K562 (cell line): ENCODE measurements at regions not wholly inside any gene's neighbourhood (a gene's known extent, or its start where the extent isn't known, plus 50 kb on each side); places are given as distances from the start of the nearest gene placed in this dataset.

Experiments used
- ATAC-seq: fragments of 200-7000 bp; cut with Tn5 transposase; 3 replicates; pipeline ENCODE4 v1.9.1; 2020; ENCODE audit warnings: moderate library complexity
- BruUV-seq: library from RNA; stranded (reverse); fragments of 400-500 nt; replicated peaks from 2 replicates; lab custom pipeline; 2021; lab: Mats Ljungman, UMichigan
- CTCF ChIA-PET: fragments of 300-600 bp; formaldehyde crosslinking; extraction: SDS; loops from one replicate; lab custom pipeline; 2021; ENCODE audit warnings: low intra/inter-chr PET ratio; lab: Yijun Ruan, JAX
- POLR2A ChIA-PET: fragments of 300-600, 350-650 bp; sonication (Branson Sonifier 250); formaldehyde crosslinking; extraction: SDS; loops from one replicate; lab custom pipeline; 2021; ENCODE audit warnings: antibody characterized with exemption, inconsistent platforms; lab: Yijun Ruan, JAX
- DNase-seq, 4 experiments: peaks; one replicate each; pipeline versions ENCODE4 v3.0.0 to v3.0.0-alpha.2; 2011 to 2018; ENCODE audit warnings: low spot score in 3 of 4, mixed read lengths in 3 of 4; ENCODE audit errors: extremely low read depth in 1 of 4
- FAIRE-seq: peaks from 2 replicates; lab custom pipeline; 2011; peaks lifted over from hg19 to GRCh38; lab: Jason Lieb, UNC
- H2AFZ ChIP-seq: 2 replicates; pipeline ENCODE4 v1.6.0; 2011; ENCODE audit warnings: low read depth, low read length, control low read depth, inconsistent platforms
- H3K27ac ChIP-seq: fragments of 200-600 bp; 3 replicates; pipeline ENCODE4 v1.8.0; 2011; ENCODE audit warnings: low read depth, mild to moderate bottlenecking, control low read depth, inconsistent platforms, low read length, moderate library complexity, mixed read lengths; ENCODE audit errors: extremely low read depth
- H3K27me3 ChIP-seq, 2 experiments: fragments of 300-600 bp in 1 of 2; 2 replicates in 1 of 2; 3 replicates in 1 of 2; pipeline versions ENCODE4 v1.6.0 to v1.8.0; 2011; ENCODE audit warnings: inconsistent platforms in 2 of 2, low read length in 2 of 2, mild to moderate bottlenecking in 1 of 2, mixed read lengths in 1 of 2, moderate library complexity in 1 of 2; ENCODE audit not compliant: control insufficient read depth in 2 of 2, insufficient read depth in 2 of 2
- H3K36me3 ChIP-seq: fragments of 300-600 bp; 3 replicates; pipeline ENCODE4 v1.8.0; 2011; ENCODE audit warnings: mild to moderate bottlenecking, low read length, inconsistent platforms; ENCODE audit not compliant: control insufficient read depth, insufficient read depth
- H3K4me1 ChIP-seq, 2 experiments: fragments of 200-600 bp in 1 of 2; replicated peaks in 1 of 2; 2 replicates in 1 of 2; 3 replicates in 1 of 2; pipeline versions ENCODE4 v1.5.1 to v1.8.0; 2011; ENCODE audit warnings: inconsistent platforms in 2 of 2, low read length in 2 of 2, mild to moderate bottlenecking in 1 of 2, mixed read lengths in 1 of 2, moderate library complexity in 1 of 2; ENCODE audit not compliant: control insufficient read depth in 2 of 2, insufficient read depth in 2 of 2
- H3K4me2 ChIP-seq: 2 replicates; pipeline ENCODE4 v1.6.1; 2011; ENCODE audit warnings: low read length, control low read depth, inconsistent platforms, mixed read lengths; ENCODE audit not compliant: insufficient read depth
- H3K4me3 ChIP-seq: fragments of 200-600 bp; sonication (generic), shearing (Covaris generic); 2 replicates; pipeline ENCODE4 v1.5.1; 2016; ENCODE audit warnings: control low read depth, inconsistent platforms
- H3K79me2 ChIP-seq: fragments of 200-600 bp; 3 replicates; pipeline ENCODE4 v1.8.0; 2011; ENCODE audit warnings: low read length, inconsistent platforms; ENCODE audit not compliant: control insufficient read depth, insufficient read depth
- H3K9ac ChIP-seq, 2 experiments: 2 replicates each; pipeline versions ENCODE4 v1.6.0 to v1.6.1; 2011; ENCODE audit warnings: low read depth in 2 of 2, low read length in 2 of 2, control low read depth in 1 of 2, inconsistent platforms in 1 of 2, mild to moderate bottlenecking in 1 of 2, mixed read lengths in 1 of 2; ENCODE audit not compliant: insufficient read depth in 1 of 2
- H3K9me1 ChIP-seq: one replicate; pipeline ENCODE4 v1.6.0; 2011; ENCODE audit warnings: inconsistent platforms, mild to moderate bottlenecking, low read length, moderate library complexity; ENCODE audit not compliant: control insufficient read depth, insufficient read depth
- H3K9me3 ChIP-seq: replicated peaks from 2 replicates; pipeline ENCODE4 v1.5.1; 2011; ENCODE audit warnings: low read depth, low read length, inconsistent platforms; ENCODE audit not compliant: control insufficient read depth, insufficient read depth
- H4K20me1 ChIP-seq: replicated peaks from 2 replicates; pipeline ENCODE4 v1.6.1; 2011; ENCODE audit warnings: low read length, inconsistent platforms, mixed read lengths; ENCODE audit not compliant: control insufficient read depth, insufficient read depth
- EZH2 ChIP-seq: IDR thresholded peaks from 2 replicates; pipeline ENCODE4 v1.6.1; 2012; ENCODE audit warnings: low read depth, mild to moderate bottlenecking, inconsistent platforms, low read length, borderline replicate concordance
- FIP1L1 ChIP-seq: fragments of 200-400 bp; formaldehyde crosslinking; IDR thresholded peaks from 2 replicates; pipeline ENCODE4 v1.6.1; 2018; ENCODE audit warnings: mild to moderate bottlenecking, low read depth, low read length; ENCODE audit not compliant: poor library complexity, severe bottlenecking
- HDAC3 ChIP-seq: fragments of 450-650 bp; IDR thresholded peaks from 2 replicates; pipeline ENCODE4 v1.6.1; 2018; ENCODE audit warnings: borderline replicate concordance, mild to moderate bottlenecking, moderate library complexity; ENCODE audit not compliant: partially characterized antibody
- HLTF ChIP-seq: fragments of 450-650 bp; IDR thresholded peaks from 2 replicates; pipeline ENCODE4 v1.6.1; 2016
- MAZ ChIP-seq, 2 experiments: fragments of 450-650 bp in 1 of 2; sonication (generic) in 1 of 2; formaldehyde crosslinking; IDR thresholded peaks in 1 of 2; conservative IDR thresholded peaks in 1 of 2; 2 replicates each; pipeline versions ENCODE4 v1.4.0 to v1.5.0; 2020; ENCODE audit warnings: mild to moderate bottlenecking in 1 of 2, missing genetic modification reagents in 1 of 2
- NCOA2 ChIP-seq, 2 experiments: fragments of 450-650 bp; IDR thresholded peaks; 2 replicates each; pipeline ENCODE4 v1.6.1; 2018; ENCODE audit warnings: mild to moderate bottlenecking in 2 of 2, moderate library complexity in 1 of 2; ENCODE audit not compliant: partially characterized antibody in 2 of 2
- NCOA6 ChIP-seq: fragments of 450-650 bp; IDR thresholded peaks from 2 replicates; pipeline ENCODE4 v1.6.1; 2017; ENCODE audit warnings: mild to moderate bottlenecking
- POLR2A ChIP-seq: fragments of 450-650 bp; conservative IDR thresholded peaks from 2 replicates; pipeline ENCODE4 v1.6.1; 2016
- RFX5 ChIP-seq: IDR thresholded peaks from 2 replicates; pipeline ENCODE4 v1.6.1; 2011; ENCODE audit warnings: low read depth, mild to moderate bottlenecking, improper control_type of control experiment, low read length
- TCF7L2 ChIP-seq: fragments of 150-350 bp; IDR thresholded peaks from 2 replicates; pipeline ENCODE4 v1.6.1; 2016; ENCODE audit warnings: low read depth, mild to moderate bottlenecking, low read length, moderate library complexity
- TRIM25 ChIP-seq: fragments of 450-650 bp; IDR thresholded peaks from 2 replicates; pipeline ENCODE4 v1.7.0; 2016; ENCODE audit warnings: borderline replicate concordance
- ZBTB17 ChIP-seq: fragments of 450-650 bp; formaldehyde crosslinking; IDR thresholded peaks from 2 replicates; pipeline ENCODE4 v1.4.0; 2020; ENCODE audit warnings: mild to moderate bottlenecking
- ZBTB43 ChIP-seq: sonication (generic); formaldehyde crosslinking; IDR thresholded peaks from 2 replicates; pipeline ENCODE4 v1.8.0; 2023; ENCODE audit warnings: mild to moderate bottlenecking, missing genetic modification reagents
- ZNF384 ChIP-seq: IDR thresholded peaks from 2 replicates; pipeline ENCODE4 v1.6.1; 2012; ENCODE audit warnings: low read depth, low read length, improper control_type of control experiment
- ZNF586 ChIP-seq: fragments of 450-650 bp; formaldehyde crosslinking; conservative IDR thresholded peaks from 2 replicates; pipeline ENCODE4 v1.4.0; 2020; ENCODE audit warnings: mild to moderate bottlenecking, moderate library complexity
- ZNF76 ChIP-seq: fragments of 250-450 bp; sonication (Bioruptor Pico); IDR thresholded peaks from 2 replicates; pipeline ENCODE4 v1.4.0; 2020; ENCODE audit warnings: mild to moderate bottlenecking, moderate library complexity, borderline replicate concordance
- WGBS: fragments of 100-300 bp; shearing (Covaris generic); methylation state at CpG from one replicate; pipeline ENCODE4 v1.1.6; 2016; ENCODE audit warnings: low coverage, mixed read lengths; ENCODE audit not compliant: insufficient coverage; ENCODE audit errors: missing lambda C conversion rate; 5-methylcytosine and 5-hydroxymethylcytosine counted together
- in situ Hi-C: fragments of 300-500 bp; cut with MboI; formaldehyde crosslinking; loops from 4 replicates; pipeline ENCODE4 v1.15.0; 2018; ENCODE audit warnings: inconsistent platforms, mixed read lengths
- intact Hi-C: fragments of 100-400 bp; cut with micrococcal nuclease; formaldehyde crosslinking; loops from 2 replicates; pipeline ENCODE4 v1.14.2; 2022

DNA sequence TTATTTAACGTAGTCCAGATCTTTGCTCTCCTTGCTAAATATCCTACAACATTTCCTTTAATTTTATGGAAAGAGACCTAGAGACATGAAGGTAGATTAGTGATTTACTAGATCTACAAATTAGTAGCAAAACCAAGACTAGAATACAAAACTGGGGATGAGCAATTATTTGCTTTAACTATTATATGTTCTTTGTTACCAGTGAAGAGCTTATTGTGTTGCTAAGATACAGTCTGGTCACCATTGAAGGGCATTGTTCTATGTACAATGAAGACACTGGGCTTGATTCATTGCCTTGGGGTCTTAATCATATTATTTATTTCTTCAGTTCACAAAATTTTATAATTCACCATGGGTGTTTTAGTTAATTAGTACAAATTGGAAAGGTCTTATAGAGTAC lies 88.3 kb downstream of the S1PR1 start:
- Histone ChIP-seq H3K9me3 (no peaks in the 10 kb centered on the region), H3K79me2 (no peaks in the 10 kb centered on the region), H3K27me3 (no peaks in the 10 kb centered on the region), H3K9ac (no peak overlapping the region), H2AFZ (no peak overlapping the region), H4K20me1 (no peaks in the 10 kb centered on the region), H3K27ac (no peak overlapping the region), H3K36me3 (no peaks in the 10 kb centered on the region), H3K4me3 (no peak overlapping the region), H3K9me1 (no peaks in the 10 kb centered on the region), H3K4me2 (no peak overlapping the region), H3K4me1 (no peaks in the 10 kb centered on the region)
- no peak for TF ChIP-seq NCOA6
- no peak for TF ChIP-seq ZBTB17 (CRISPR knock-in tag)
- no peak for TF ChIP-seq NCOA2 (IDR thresholded peaks at IDR 0.05; ENCODE audit: partially characterized antibody in 2 of 2)
- no peak for TF ChIP-seq HDAC3
- TF ChIP-seq POLR2A: no peak
- no peak for TF ChIP-seq EZH2
- no peak for TF ChIP-seq TCF7L2
- no peak for TF ChIP-seq HLTF
- TF ChIP-seq RFX5: no peak
- no peak for TF ChIP-seq ZBTB43 (CRISPR knock-in tag)
- no peak for TF ChIP-seq MAZ (CRISPR knock-in tag; conservative IDR thresholded peaks at IDR 0.05 in 1 of 2, IDR thresholded peaks at IDR 0.05 in 1 of 2)
- no peak for TF ChIP-seq ZNF76 (CRISPR knock-in tag)
- no peak for TF ChIP-seq ZNF384
- no peak for TF ChIP-seq ZNF586
- no peak for TF ChIP-seq TRIM25
- TF ChIP-seq FIP1L1: no peak
- DNase-seq (no peak), FAIRE-seq (no peak), ATAC-seq (no peak)
- BruUV-seq: no TSS peak
- in situ Hi-C loops: no loop called here
- WGBS: 0% methylated on average over 1 of the region's 1 CpG
- POLR2A ChIA-PET: no interaction called here
- intact Hi-C loops: no loop called here
- CTCF ChIA-PET: no interaction called here
